HL-60 (cell line): ENCODE measurements at regions not wholly inside any gene's neighbourhood (a gene's known extent, or its start where the extent isn't known, plus 50 kb on each side); places are given as distances from the start of the nearest gene placed in this dataset.

ENCODE experiments used
- POLR2AphosphoS5 ChIP-seq: IDR thresholded peaks from 2 replicates; pipeline ENCODE4 v1.6.1; 2012; ENCODE audit warnings: low read depth
- SPI1 ChIP-seq: IDR thresholded peaks from 2 replicates; pipeline ENCODE4 v1.6.1; 2012; ENCODE audit warnings: low read depth, mild to moderate bottlenecking, borderline replicate concordance
- TF ChIP-seq, protein P1 (sequence below): IDR thresholded peaks from one replicate; pipeline ENCODE4 v1.5.1; 2011; ENCODE audit warnings: low read length, control low read depth, inconsistent platforms; ENCODE audit not compliant: insufficient read depth
- TF ChIP-seq, protein P2 (sequence below): IDR thresholded peaks from 2 replicates; pipeline ENCODE4 v1.6.1; 2012; ENCODE audit warnings: low read depth; ENCODE audit not compliant: insufficient replicate concordance

DNA sequence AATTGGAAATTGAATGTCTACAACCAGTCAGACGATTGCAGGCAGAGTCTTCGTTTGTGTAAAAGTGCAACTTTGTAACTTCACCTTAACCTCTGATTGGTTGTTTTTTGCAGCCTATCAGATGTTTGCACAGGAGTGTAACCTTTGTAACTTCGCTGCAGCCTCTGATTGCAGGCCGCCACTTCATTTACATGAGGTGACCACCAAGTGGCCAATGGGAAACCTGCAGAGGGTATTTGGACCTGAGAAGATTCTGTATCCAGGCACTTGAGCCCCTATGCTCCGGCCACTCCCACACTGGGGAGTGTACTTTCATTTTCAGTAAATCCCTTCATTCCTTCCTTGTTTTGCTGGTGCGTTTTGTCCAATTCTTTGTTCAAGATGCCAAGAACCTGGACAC, 68.1 kb upstream of the PFN2 start:
- TF ChIP-seq, protein P1, sequence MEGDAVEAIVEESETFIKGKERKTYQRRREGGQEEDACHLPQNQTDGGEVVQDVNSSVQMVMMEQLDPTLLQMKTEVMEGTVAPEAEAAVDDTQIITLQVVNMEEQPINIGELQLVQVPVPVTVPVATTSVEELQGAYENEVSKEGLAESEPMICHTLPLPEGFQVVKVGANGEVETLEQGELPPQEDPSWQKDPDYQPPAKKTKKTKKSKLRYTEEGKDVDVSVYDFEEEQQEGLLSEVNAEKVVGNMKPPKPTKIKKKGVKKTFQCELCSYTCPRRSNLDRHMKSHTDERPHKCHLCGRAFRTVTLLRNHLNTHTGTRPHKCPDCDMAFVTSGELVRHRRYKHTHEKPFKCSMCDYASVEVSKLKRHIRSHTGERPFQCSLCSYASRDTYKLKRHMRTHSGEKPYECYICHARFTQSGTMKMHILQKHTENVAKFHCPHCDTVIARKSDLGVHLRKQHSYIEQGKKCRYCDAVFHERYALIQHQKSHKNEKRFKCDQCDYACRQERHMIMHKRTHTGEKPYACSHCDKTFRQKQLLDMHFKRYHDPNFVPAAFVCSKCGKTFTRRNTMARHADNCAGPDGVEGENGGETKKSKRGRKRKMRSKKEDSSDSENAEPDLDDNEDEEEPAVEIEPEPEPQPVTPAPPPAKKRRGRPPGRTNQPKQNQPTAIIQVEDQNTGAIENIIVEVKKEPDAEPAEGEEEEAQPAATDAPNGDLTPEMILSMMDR = no peak
- TF ChIP-seq POLR2AphosphoS5 (no peak), SPI1 (no peak)
- TF ChIP-seq, protein P2, sequence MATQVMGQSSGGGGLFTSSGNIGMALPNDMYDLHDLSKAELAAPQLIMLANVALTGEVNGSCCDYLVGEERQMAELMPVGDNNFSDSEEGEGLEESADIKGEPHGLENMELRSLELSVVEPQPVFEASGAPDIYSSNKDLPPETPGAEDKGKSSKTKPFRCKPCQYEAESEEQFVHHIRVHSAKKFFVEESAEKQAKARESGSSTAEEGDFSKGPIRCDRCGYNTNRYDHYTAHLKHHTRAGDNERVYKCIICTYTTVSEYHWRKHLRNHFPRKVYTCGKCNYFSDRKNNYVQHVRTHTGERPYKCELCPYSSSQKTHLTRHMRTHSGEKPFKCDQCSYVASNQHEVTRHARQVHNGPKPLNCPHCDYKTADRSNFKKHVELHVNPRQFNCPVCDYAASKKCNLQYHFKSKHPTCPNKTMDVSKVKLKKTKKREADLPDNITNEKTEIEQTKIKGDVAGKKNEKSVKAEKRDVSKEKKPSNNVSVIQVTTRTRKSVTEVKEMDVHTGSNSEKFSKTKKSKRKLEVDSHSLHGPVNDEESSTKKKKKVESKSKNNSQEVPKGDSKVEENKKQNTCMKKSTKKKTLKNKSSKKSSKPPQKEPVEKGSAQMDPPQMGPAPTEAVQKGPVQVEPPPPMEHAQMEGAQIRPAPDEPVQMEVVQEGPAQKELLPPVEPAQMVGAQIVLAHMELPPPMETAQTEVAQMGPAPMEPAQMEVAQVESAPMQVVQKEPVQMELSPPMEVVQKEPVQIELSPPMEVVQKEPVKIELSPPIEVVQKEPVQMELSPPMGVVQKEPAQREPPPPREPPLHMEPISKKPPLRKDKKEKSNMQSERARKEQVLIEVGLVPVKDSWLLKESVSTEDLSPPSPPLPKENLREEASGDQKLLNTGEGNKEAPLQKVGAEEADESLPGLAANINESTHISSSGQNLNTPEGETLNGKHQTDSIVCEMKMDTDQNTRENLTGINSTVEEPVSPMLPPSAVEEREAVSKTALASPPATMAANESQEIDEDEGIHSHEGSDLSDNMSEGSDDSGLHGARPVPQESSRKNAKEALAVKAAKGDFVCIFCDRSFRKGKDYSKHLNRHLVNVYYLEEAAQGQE = no peak
